B cell (primary cell): ENCODE measurements at regions not wholly inside any gene's neighbourhood (a gene's known extent, or its start where the extent isn't known, plus 50 kb on each side); places are given as distances from the start of the nearest gene placed in this dataset.

Source experiments
- ATAC-seq: fragments of 200-7000 bp; cut with Tn5 transposase; one replicate; pipeline ENCODE4 v1.10.0; 2021; ENCODE audit warnings: low read depth, mild to moderate bottlenecking, moderate number of reproducible peaks, moderate library complexity
- CTCF ChIA-PET: fragments of 350-600 bp; sonication (Branson Sonifier 250); formaldehyde crosslinking; loops from one replicate; lab custom pipeline; 2021; ENCODE audit warnings: antibody characterized with exemption, inconsistent platforms; lab: Charles Lee
- POLR2A ChIA-PET: fragments of 350-600 bp; sonication (Branson Sonifier 250); formaldehyde crosslinking; loops from one replicate; lab custom pipeline; 2021; ENCODE audit warnings: antibody characterized with exemption; lab: Charles Lee
- DNase-seq: peaks from one replicate; pipeline ENCODE4 v3.0.0; 2013
- H2AFZ ChIP-seq: 2 replicates; pipeline ENCODE4 v1.6.1; 2012; ENCODE audit warnings: mild to moderate bottlenecking, low read depth, low read length; ENCODE audit not compliant: insufficient read depth, poor library complexity, severe bottlenecking
- H3K27ac ChIP-seq, 2 donors: 1 replicate in 1 of 2; 2 replicates in 1 of 2; pipeline ENCODE4 v1.5.1; 2012 to 2013; ENCODE audit warnings: low read length in 2 of 2, mild to moderate bottlenecking in 2 of 2, moderate library complexity in 1 of 2
- H3K27me3 ChIP-seq, 4 experiments: fragments of 200-600 bp in 1 of 4; sonication (generic) in 1 of 4; replicated peaks in 1 of 4; 1 replicate in 2 of 4; 2 replicates in 2 of 4; pipeline versions ENCODE4 v1.6.1 to v1.7.0; 2013 to 2016; ENCODE audit warnings: low read length in 3 of 4, mild to moderate bottlenecking in 2 of 4, mixed read lengths in 1 of 4, moderate library complexity in 1 of 4; ENCODE audit not compliant: insufficient read depth in 4 of 4, control insufficient read depth in 3 of 4; ENCODE audit errors: control extremely low read depth in 1 of 4
- H3K36me3 ChIP-seq, 2 experiments: replicated peaks in 1 of 2; 1 replicate in 1 of 2; 2 replicates in 1 of 2; pipeline versions ENCODE4 v1.6.1 to v1.7.1; 2013; ENCODE audit warnings: low read length in 1 of 2; ENCODE audit not compliant: insufficient read depth in 2 of 2, control insufficient read depth in 1 of 2; ENCODE audit errors: control extremely low read depth in 1 of 2, extremely low read depth in 1 of 2
- H3K4me1 ChIP-seq, 2 donors: fragments of 200-600 bp in 1 of 2; sonication (generic) in 1 of 2; 1 replicate in 1 of 2; 2 replicates in 1 of 2; pipeline versions ENCODE4 v1.5.1 to v1.6.1; 2013 to 2017; ENCODE audit warnings: low read length in 2 of 2; ENCODE audit not compliant: control insufficient read depth in 2 of 2, insufficient read depth in 2 of 2
- H3K4me2 ChIP-seq: replicated peaks from 2 replicates; pipeline ENCODE3; 2012; ENCODE audit warnings: mild to moderate bottlenecking, low read depth, low read length; ENCODE audit not compliant: poor library complexity, severe bottlenecking
- H3K4me3 ChIP-seq, 5 experiments: fragments of 200-600 bp in 1 of 5; sonication (generic) in 1 of 5; 1 replicate in 3 of 5; 2 replicates in 2 of 5; pipeline versions ENCODE4 v1.5.1 to v1.7.0; 2011 to 2016; ENCODE audit warnings: low read length in 4 of 5, mild to moderate bottlenecking in 4 of 5, low read depth in 2 of 5, control low read depth in 1 of 5, moderate library complexity in 1 of 5; ENCODE audit not compliant: insufficient read depth in 1 of 5; ENCODE audit errors: control extremely low read depth in 1 of 5, extremely low read depth in 1 of 5
- H3K79me2 ChIP-seq: fragments of 200-600 bp; sonication (generic); one replicate; pipeline ENCODE4 v1.6.0; 2016; ENCODE audit warnings: low read length; ENCODE audit not compliant: control insufficient read depth, insufficient read depth
- H3K9ac ChIP-seq: fragments of 200-600 bp; sonication (generic); 2 replicates; pipeline ENCODE4 v1.6.1; 2017; ENCODE audit warnings: mild to moderate bottlenecking, low read length, moderate library complexity
- H3K9me3 ChIP-seq, 3 donors: one replicate each; pipeline versions ENCODE4 v1.6.1 to v1.7.1; 2013; ENCODE audit warnings: low read length in 2 of 3; ENCODE audit not compliant: control insufficient read depth in 2 of 3, insufficient read depth in 1 of 3; ENCODE audit errors: control extremely low read depth in 1 of 3
- H4K20me1 ChIP-seq: 2 replicates; pipeline ENCODE4 v1.6.0; 2012; ENCODE audit warnings: mild to moderate bottlenecking, low read length; ENCODE audit not compliant: insufficient read depth, control insufficient read depth, poor library complexity, severe bottlenecking
- H3K27ac Mint-ChIP-seq: one replicate; pipeline ENCODE4 v1.8.0; 2021; ENCODE audit warnings: mixed read lengths
- H3K27me3 Mint-ChIP-seq: one replicate; pipeline ENCODE4 v1.8.0; 2021; ENCODE audit warnings: mixed read lengths
- H3K4me1 Mint-ChIP-seq: one replicate; pipeline ENCODE4 v1.8.0; 2021; ENCODE audit warnings: mixed read lengths
- H3K4me3 Mint-ChIP-seq: one replicate; pipeline ENCODE4 v1.8.0; 2021; ENCODE audit warnings: mixed read lengths
- H3K9me3 Mint-ChIP-seq: one replicate; pipeline ENCODE4 v1.8.0; 2022; ENCODE audit warnings: mixed read lengths; ENCODE audit not compliant: insufficient read depth
- EZH2 ChIP-seq: IDR thresholded peaks from 2 replicates; pipeline ENCODE4 v1.6.1; 2012; ENCODE audit warnings: borderline replicate concordance, low read depth, mild to moderate bottlenecking, moderate library complexity, low read length; ENCODE audit not compliant: insufficient read depth, poor library complexity, severe bottlenecking
- WGBS: methylation state at CpG from one replicate; pipeline ENCODE4 v1.1.5; 2013; ENCODE audit warnings: missing lambda C conversion rate; ENCODE audit not compliant: insufficient coverage; 5-methylcytosine and 5-hydroxymethylcytosine counted together
- intact Hi-C: fragments of 100-400 bp; cut with micrococcal nuclease; formaldehyde crosslinking; loops from one replicate; pipeline ENCODE4 v1.10.0; 2022
- TF ChIP-seq, protein P1 (sequence below): fragments of 200-600 bp; IDR thresholded peaks from one replicate; pipeline ENCODE4 v1.8.0; 2022; ENCODE audit warnings: antibody characterized with exemption, mild to moderate bottlenecking

DNA sequence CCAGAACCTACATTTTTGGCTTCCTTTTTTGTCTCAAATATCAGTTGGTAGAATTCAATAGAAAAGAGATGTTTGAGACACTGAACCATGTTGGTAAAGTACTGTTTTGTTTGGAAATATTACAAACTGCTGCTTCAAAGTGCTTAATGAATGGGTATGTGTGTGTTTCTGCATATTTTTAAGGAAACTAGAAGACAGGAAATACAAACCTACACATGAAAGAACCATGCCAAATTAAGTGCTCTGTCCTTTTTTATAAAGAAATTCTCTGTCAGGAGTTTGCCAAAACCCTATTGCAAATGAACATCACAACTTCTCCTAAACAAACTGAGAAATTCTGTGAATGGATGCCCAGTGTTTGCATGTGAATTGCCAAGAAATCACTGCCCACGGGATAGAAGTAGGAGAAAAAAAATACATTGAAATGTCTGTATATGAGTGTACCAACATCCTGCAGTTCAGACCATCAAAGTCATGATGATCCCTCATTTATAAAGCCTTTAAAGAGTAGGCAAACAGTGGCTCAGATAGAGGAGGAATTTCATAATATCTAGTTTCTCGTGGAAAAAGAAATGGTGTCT lies 69.6 kb upstream of the RND3 start:
- H2AFZ ChIP-seq = no peak overlapping the region
- H3K36me3 ChIP-seq = no peaks in the 10 kb centered on the region
- DNase-seq (no peak), ATAC-seq (no peak)
- no peak for TF ChIP-seq EZH2
- ChIA-PET POLR2A (no interaction called here), CTCF (no interaction called here)
- no peak overlapping the region for H3K4me2 ChIP-seq
- Mint-ChIP-seq H3K4me1 (no peaks in the 10 kb centered on the region), H3K4me3 (no peak overlapping the region), H3K27me3 (no peaks in the 10 kb centered on the region), H3K9me3 (no peaks in the 10 kb centered on the region), H3K27ac (no peak overlapping the region)
- no peak overlapping the region for H3K9ac ChIP-seq
- no peaks in the 10 kb centered on the region for H3K79me2 ChIP-seq
- H3K27me3 ChIP-seq = no peaks in the 10 kb centered on the region
- H3K27ac ChIP-seq = no peak overlapping the region
- intact Hi-C loops = no loop called here
- no peaks in the 10 kb centered on the region for H3K4me1 ChIP-seq
- peaks cover 0 to 1% (median 0%) of the 10 kb centered on the region in 3 donors for H3K9me3 ChIP-seq
- no peak overlapping the region for H3K4me3 ChIP-seq
- no CpG with 5 or more reads among the region's 2 CpGs for WGBS
- no peaks in the 10 kb centered on the region for H4K20me1 ChIP-seq

DNA sequence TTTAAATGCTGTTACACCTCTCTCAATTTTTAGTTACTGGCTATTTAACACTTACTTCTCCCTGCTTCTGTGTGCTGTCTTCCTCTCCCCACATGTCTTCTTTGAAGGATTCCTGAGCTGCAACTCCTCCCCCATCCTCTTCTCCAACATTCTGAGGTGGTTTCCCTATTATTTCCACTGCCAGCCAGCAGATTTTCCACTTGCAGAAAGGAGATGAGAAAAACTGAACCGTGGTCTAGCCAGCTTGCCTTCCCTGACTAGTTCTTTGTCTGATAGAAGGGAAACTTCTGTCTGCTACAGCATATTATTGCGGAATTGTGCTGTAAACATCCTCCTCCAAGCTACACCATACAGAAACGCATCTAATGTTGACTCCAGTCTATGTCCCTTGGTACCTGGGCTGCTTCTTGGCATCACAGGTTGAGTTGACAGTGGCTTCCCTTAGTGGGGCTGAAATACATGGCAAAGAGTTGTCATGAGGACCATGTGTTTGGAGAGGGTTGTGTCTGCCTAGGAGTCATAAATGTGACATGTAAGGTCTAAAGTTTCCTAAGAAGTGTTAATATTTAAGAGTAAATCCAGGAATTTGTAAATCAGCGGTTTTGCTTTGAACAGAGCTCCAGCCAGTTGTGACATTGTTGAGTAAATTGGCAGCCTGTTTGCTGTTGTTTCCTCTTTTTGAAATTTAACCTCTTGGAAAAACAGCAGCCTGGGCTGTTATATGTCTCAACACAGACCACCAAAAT lies 68.3 kb upstream of the RND3 start:
- H3K27ac ChIP-seq = no peak overlapping the region
- no peaks in the 10 kb centered on the region for H4K20me1 ChIP-seq
- intact Hi-C loops = no loop called here
- H3K27me3 Mint-ChIP-seq = no peaks in the 10 kb centered on the region
- ChIA-PET POLR2A (no interaction called here), CTCF (no interaction called here)
- H3K4me1 Mint-ChIP-seq = no peaks in the 10 kb centered on the region
- ATAC-seq = no peak
- no peak overlapping the region for H3K4me3 ChIP-seq
- no peak overlapping the region for H2AFZ ChIP-seq
- no peaks in the 10 kb centered on the region for H3K36me3 ChIP-seq
- no peak overlapping the region for H3K4me2 ChIP-seq
- H3K27me3 ChIP-seq = no peaks in the 10 kb centered on the region
- no peak overlapping the region for H3K9ac ChIP-seq
- 83% methylated on average over 1 of the region's 4 CpGs for WGBS
- H3K4me3 Mint-ChIP-seq = no peak overlapping the region
- no peaks in the 10 kb centered on the region for H3K9me3 Mint-ChIP-seq
- no peaks in the 10 kb centered on the region for H3K4me1 ChIP-seq
- H3K9me3 ChIP-seq = peaks cover 0 to 1% (median 0%) of the 10 kb centered on the region in 3 donors
- no peak for TF ChIP-seq EZH2
- TF ChIP-seq, protein P1, sequence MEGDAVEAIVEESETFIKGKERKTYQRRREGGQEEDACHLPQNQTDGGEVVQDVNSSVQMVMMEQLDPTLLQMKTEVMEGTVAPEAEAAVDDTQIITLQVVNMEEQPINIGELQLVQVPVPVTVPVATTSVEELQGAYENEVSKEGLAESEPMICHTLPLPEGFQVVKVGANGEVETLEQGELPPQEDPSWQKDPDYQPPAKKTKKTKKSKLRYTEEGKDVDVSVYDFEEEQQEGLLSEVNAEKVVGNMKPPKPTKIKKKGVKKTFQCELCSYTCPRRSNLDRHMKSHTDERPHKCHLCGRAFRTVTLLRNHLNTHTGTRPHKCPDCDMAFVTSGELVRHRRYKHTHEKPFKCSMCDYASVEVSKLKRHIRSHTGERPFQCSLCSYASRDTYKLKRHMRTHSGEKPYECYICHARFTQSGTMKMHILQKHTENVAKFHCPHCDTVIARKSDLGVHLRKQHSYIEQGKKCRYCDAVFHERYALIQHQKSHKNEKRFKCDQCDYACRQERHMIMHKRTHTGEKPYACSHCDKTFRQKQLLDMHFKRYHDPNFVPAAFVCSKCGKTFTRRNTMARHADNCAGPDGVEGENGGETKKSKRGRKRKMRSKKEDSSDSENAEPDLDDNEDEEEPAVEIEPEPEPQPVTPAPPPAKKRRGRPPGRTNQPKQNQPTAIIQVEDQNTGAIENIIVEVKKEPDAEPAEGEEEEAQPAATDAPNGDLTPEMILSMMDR = no peak
- no peak overlapping the region for H3K27ac Mint-ChIP-seq
- no peak for DNase-seq
- H3K79me2 ChIP-seq = no peaks in the 10 kb centered on the region
